NCI-H2107 treated with DMSO at 0.1 percent for 48 hours (cell line): ENCODE measurements at regions not wholly inside any gene's neighbourhood (a gene's known extent, or its start where the extent isn't known, plus 50 kb on each side); places are given as distances from the start of the nearest gene placed in this dataset.
"Not testable (repeated sequence)": the region's sequence is repeated elsewhere in the genome, so short reads cannot be mapped to it uniquely, and the experiment has no call there.

Experiments used
- DNase-seq: peaks from one replicate; lab custom pipeline; 2025; ENCODE audit not compliant: unreplicated experiment; lab: John Stamatoyannopoulos, UW

GRCh38 chr17:5745111-5745813 is 161.0 kb upstream of the NLRP1 start:
- no peak for DNase-seq

- DNase-seq = no peak
These were observed 163.0 kb upstream of the NLRP1 start for GRCh38 chr17:5747276-5747675.

GRCh38 chr17:5747964-5748363 is 163.7 kb upstream of the NLRP1 start:
- no peak for DNase-seq

GRCh38 chr17:5753421-5753820 is 169.1 kb upstream of the NLRP1 start:
- no peak for DNase-seq

GRCh38 chr17:5757314-5757907 is 173.1 kb upstream of the NLRP1 start:
- no peak for DNase-seq

- DNase-seq = no peak
These were observed 174.3 kb upstream of the NLRP1 start for GRCh38 chr17:5758651-5759050.

GRCh38 chr17:5759501-5759925 is 175.2 kb upstream of the NLRP1 start:
- DNase-seq = no peak

- no peak for DNase-seq
These were observed 177.9 kb upstream of the NLRP1 start for GRCh38 chr17:5762191-5762590.

GRCh38 chr17:5763595-5764306 is 179.4 kb upstream of the NLRP1 start:
- no peak for DNase-seq

- DNase-seq = peak; percentile 22
These were observed 185.5 kb upstream of the NLRP1 start for GRCh38 chr17:5769593-5770354.

GRCh38 chr17:5770441-5771270 is 186.3 kb upstream of the NLRP1 start:
- DNase-seq = no peak

- not testable (repeated sequence) for DNase-seq
These were observed 186.9 kb upstream of the NLRP1 start for GRCh38 chr17:5771271-5771577.

GRCh38 chr17:5772017-5772416 is 187.7 kb upstream of the NLRP1 start:
- not testable (repeated sequence) for DNase-seq

- no peak for DNase-seq
These were observed 188.4 kb upstream of the NLRP1 start for GRCh38 chr17:5772720-5773119.

GRCh38 chr17:5773816-5774360 is 189.6 kb upstream of the NLRP1 start:
- no peak for DNase-seq

- DNase-seq = no peak
These were observed 190.8 kb upstream of the NLRP1 start for GRCh38 chr17:5775098-5775497.

GRCh38 chr17:5780476-5780875 is 196.2 kb upstream of the NLRP1 start:
- DNase-seq = no peak

- DNase-seq = no peak
These were observed 197.1 kb upstream of the NLRP1 start for GRCh38 chr17:5781236-5781927.

GRCh38 chr17:5783269-5783668 is 199.0 kb upstream of the NLRP1 start:
- DNase-seq = no peak

- no peak for DNase-seq
These were observed 199.5 kb upstream of the NLRP1 start for GRCh38 chr17:5783851-5784250.
